Stimulated activated CD8-positive, alpha-beta memory T cell treated with anti-CD3 and anti-CD28 coated beads, Interleukin-4, amount 100 ng/mL, for 48 hours (primary cell): ENCODE measurements at regions not wholly inside any gene's neighbourhood (a gene's known extent, or its start where the extent isn't known, plus 50 kb on each side); places are given as distances from the start of the nearest gene placed in this dataset.
"Not testable (repeated sequence)": the region's sequence is repeated elsewhere in the genome, so short reads cannot be mapped to it uniquely, and the experiment has no call there.

ENCODE experiments used
- DNase-seq: peaks from one replicate; pipeline ENCODE4 v3.0.0-alpha.2; 2020

GRCh38 chrX:34576864-34577263 is 80.2 kb downstream of the TMEM47 start:
- DNase-seq: no peak

DNA sequence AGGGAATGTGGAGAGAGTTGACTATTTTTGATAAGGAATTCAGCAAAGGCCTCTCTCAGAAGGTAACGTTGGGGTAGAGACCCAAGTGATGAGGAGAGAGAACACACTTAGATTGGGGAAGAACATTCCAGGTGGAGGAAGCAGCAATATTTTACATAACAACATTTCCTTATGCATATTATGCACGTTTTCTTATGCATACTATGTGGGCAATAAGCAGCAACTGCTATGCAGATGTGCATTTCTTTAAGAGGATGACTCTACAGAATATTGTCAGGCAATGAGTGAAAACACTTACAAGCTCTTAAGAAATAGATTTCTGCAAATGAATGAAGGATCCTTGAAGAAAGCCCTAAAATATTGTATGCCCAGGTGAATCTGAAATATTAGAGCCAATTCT is 91.1 kb downstream of the TMEM47 start:
- DNase-seq: no peak

GRCh38 chrX:34563804-34564203 is 93.3 kb downstream of the TMEM47 start:
- no peak for DNase-seq

DNA sequence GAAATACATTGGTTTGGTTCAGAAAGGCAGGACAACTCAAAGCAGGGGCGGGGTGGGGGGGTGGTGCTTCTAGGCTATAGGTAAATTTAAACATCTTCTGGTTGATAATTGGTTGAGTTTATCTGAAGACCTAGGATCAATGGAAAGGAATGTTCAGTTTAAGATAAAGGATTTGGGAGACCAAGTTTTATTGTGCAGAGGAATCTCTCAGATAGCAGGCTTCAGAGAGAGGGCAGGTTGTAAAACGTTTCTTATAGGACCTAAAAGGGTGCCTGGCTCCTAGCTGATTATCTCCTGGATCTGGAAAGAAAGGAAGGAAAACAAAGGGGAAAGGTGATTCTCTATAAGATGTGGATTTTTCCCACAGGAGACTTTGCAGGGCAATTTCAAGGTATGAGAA is 94.0 kb downstream of the TMEM47 start:
- DNase-seq: no peak

DNA sequence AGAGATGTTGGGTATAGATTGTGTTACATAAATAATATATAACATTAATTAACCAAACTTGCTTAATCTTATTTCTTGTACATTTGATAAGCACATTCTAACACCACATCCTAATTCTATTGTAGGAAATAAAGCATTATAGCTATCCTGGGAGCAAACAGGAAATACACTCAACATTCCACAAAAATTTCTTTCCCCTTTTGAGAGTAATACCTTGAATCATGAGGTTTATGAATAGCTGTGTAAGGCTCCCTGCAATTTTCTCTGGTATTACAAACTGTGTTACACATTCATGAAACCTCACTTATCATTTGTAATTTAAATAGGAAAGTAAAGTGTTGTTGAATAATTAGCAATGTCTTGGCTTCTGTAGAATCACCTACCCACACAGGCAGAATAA is 95.1 kb downstream of the TMEM47 start:
- DNase-seq: no peak

GRCh38 chrX:34560180-34560579 is 96.9 kb downstream of the TMEM47 start:
- no peak for DNase-seq

DNA sequence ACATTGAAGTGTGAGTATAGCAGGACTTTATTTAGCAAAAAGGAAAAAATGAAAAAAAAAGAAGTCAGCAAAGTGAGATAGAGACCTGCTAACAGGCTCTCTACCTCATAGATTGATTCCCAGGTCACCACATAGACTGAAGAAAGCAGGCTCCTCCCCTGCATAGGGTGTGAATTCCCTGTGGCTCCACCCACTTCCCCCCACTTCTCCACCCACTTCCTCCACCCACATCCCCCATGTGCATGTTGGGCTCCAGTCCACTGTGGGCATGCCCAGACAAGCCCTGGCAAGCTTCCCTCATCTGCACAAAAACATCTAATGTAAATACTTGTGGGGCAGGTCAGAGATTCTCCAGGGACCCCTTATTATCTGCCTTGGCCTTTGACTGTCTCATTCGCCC is 97.8 kb downstream of the TMEM47 start:
- no peak for DNase-seq

- DNase-seq: no peak
These were observed 99.4 kb downstream of the TMEM47 start for GRCh38 chrX:34557733-34558132.

DNA sequence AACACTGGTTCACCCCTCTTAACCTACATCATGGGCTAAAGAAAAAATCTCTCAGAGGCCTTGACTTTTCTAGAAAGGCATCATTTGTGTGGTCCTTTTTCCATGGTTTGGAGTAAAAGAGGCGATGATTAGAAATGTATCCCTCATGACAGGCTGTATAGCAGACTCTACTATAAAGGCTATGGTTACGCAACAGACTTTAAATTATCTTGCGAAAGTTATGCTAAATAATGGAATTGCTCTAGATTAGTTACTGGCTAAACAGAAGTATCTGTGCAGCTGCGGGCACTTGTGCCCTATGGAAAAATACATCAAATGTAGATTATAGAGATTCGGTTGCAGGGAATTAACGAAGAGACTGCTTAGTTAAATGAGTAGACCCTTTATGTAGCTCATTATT is 101.6 kb downstream of the TMEM47 start:
- DNase-seq: no peak

DNA sequence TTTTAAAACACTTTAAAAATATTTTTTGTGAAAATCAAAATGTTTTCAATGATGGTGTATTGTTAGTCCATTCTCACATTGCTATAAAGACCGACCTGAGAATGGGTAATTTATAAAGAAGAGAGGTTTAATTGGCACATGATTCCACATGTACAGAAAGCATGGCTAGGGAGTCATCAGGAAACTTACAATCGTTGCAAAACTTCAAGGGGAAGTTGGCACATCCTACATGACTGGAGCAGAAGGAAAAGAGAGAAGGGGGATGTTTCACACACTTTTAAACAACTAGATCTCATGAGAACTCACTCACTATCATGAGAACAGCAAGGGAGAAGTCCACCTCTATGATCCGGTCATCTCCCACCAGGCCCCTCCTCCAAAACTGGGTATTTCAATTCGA is 110.7 kb downstream of the TMEM47 start:
- DNase-seq: no peak

DNA sequence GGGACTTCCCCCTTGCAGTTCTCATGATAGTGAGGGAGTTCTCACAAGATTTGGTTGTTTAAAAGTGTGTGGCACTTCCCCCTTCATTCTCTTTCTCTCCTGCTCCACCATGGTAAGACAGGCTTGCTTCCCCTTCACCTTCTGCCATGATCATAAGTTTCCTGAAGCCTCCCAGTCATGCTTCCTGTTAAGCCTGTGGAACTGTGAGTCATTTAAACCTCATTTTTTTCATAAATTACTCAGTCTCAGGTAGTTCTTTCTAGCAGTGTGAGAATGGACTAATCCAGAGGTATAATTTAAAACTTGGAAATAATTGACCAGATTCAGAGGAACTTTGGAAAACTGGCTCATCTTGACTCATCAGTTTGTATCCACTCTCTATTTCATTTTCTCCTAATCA is 129.0 kb downstream of the TMEM47 start:
- DNase-seq: no peak

GRCh38 chrX:34521563-34521962 is 135.5 kb downstream of the TMEM47 start:
- DNase-seq: no peak

DNA sequence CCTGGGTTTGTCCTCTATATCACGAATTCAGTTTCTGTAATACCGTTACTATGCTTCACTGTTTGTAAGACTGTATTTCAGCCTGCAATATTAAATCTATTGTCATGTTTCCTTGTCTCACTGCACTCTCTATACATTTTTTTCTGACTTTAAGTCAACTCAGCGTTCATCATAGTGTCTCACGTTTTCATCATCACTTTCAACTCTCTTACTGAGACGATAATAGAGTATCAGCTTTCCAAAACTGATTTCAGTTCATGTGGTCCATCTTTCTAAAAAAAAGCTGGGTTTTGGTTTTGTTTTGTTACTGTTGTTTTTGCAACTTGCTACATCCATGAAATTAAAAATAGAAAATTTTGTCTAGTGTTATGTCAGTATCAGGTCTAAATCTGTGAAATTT is 147.7 kb downstream of the TMEM47 start:
- no peak for DNase-seq

DNA sequence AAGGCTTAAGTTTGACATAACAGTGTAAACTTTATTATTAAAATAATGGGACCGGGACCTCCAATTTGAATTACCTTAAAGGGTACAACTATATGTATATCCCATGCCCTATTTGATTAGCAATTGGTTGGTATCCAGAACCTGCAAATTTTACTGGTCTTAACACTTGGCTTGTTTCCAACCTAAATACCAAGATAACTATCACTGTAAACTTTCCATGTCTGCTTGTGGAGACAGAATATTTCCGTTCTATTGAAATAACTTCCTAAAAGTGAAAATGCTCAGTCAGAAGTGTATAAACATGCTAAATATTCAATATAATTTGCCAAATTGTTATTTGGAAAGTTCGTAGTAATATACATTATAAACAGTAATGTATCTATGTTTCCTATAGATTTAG is 154.0 kb downstream of the TMEM47 start:
- no peak for DNase-seq

DNA sequence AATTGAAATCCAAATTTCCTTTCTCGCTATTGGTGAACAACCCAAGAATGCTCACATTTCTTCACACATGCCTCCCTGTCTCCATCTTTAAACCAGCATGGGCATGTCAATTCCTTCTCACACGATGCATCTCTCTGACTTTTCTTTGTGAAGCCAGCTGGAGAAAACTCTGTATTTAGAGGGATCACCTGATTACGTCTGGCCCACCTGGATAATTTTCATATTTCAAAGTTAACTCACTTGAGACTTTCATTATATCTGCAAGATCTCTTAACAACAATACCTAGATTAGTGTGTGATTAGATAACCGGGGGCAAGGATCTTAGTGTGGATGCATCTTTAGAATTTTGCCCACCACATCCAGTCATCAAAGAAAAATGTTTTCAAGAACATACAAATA is 164.0 kb downstream of the TMEM47 start:
- DNase-seq: no peak

- no peak for DNase-seq
These were observed 166.0 kb downstream of the TMEM47 start for GRCh38 chrX:34491126-34491525.

DNA sequence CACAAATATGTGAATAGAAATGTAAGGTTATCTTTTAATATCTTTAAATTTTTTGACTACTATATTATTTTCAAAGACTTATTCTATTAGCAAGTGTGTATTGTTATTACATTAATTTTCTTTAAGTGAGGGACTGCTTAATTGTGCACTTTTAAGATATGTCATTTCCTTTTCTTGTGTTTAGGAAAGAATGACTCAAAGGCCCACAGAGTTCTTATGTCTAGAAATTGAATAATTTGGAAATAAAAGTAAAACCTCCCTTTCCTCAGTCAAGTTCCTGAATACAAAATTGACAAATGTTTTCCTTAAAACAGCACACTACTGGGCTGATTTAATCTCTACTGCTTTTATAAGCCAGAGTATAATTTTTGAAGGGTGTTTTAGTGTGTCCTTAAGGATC is 169.7 kb downstream of the TMEM47 start:
- no peak for DNase-seq

- DNase-seq: no peak
These were observed 173.1 kb downstream of the TMEM47 start for GRCh38 chrX:34483980-34484379.

DNA sequence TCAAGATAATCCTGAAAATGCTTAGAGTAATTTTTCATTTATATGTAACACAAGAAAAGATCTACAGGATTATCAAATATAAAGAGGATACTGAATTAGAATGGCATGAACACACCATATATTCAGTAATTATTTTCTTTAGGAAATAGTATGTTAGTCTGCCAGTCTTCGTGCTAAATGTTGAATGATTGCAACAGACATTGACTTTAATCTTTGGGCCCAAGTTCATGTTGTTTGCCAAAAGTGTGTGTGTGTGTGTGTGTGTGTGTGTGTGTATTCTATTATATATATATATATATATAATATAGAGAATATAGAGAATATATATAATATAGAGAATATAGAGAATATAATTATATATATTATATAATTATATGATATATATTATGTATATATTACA is 186.6 kb downstream of the TMEM47 start:
- no peak for DNase-seq

DNA sequence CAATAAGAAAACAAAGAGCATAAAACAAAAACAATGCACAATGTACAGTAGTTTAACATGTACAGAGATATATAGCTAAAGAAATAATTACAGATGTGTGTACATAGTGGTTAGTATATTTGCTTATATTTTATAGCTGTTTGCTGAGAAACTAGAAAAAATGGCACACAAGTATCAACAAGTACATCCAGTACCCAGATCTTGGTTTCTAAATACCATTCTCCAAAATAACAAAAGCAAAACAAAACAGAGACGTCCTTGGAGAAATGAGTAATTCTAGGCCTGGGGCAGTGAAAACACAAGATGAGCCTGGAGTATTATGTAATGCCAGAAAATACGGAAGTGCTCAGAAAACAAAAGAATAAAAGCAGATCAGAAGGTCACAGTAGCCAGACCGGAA is 189.6 kb downstream of the TMEM47 start:
- no peak for DNase-seq

GRCh38 chrX:34463220-34463619 is 193.9 kb downstream of the TMEM47 start:
- DNase-seq: not testable (repeated sequence)

- not testable (repeated sequence) for DNase-seq
These were observed 199.2 kb downstream of the TMEM47 start for GRCh38 chrX:34457850-34458249.

DNA sequence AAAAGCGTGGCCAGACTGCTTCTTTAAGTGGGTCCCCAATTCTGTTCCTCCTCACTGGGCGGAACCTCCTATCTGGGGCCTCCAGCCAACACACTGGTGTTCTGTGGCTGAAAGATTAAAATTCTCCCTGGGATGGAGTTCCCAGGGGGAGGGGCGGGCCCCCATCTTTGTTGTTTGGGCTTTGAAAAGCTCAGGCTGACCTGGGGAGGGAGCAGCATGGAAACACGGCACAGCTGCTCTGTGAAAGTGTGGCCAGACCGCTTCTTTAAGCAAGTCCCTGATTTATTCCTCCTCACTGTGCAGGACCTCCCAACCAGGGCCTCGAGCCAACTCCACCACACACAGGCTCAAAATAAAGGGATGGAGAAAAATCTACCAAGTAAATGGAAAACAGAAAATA is 219.5 kb downstream of the TMEM47 start:
- DNase-seq: no peak

GRCh38 chrX:34426334-34426733 is 230.8 kb downstream of the TMEM47 start:
- DNase-seq: no peak

DNA sequence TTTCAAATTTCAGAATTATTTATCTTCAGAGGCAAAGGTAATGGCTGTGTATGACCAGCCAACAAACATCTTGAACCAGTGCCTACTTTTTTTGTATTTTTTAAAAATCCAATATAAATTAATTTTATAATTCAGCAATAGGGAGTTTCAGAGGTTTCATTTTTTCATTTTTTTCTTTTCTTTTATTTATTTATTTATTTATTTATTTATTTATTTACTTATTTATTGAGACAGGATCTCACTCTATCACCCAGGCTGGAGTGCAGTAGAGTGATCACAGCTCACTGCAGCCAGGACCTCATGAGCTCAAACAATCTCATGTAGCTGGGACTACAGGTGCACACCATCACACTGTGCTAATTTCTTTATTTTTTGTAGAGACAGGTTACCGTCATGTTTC is 250.5 kb downstream of the TMEM47 start:
- DNase-seq: no peak

DNA sequence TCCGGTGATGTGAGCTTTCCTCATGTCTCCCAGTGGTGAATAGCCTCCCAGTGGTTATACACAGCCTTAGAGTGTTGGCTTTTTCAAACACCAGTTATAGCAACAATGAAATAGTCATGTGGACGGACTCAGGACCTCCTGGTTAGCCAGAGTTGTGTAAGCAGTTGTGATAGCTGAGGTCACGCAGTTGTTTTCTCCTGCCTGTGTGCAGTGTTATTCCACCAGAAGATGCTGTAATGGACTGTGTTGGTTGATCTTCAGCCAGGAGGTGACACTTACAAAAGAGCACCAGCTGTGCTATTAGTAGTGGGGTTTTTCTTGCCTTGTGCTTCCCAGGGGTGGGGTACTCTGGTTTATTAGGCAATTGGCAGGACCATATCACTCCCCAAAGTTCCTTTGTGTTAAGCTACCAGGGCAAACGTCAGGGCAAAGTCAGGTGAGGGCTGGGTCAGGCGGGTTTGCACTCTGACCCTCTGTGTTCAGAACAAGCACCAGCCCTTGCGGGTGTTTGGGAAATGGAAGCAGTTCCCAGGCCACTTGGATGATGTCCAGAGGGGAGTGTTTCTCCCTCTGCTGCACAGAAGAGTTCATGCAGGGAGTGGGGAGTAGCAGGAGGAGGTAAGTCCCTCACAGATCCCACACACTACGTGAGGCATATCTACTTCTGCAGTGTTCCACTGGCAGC is 252.6 kb downstream of the TMEM47 start:
- DNase-seq: no peak
